GM23338 (cell line): ENCODE measurements at regions not wholly inside any gene's neighbourhood (a gene's known extent, or its start where the extent isn't known, plus 50 kb on each side); places are given as distances from the start of the nearest gene placed in this dataset.

Experiments used
- CREB1 ChIP-seq: fragments of 250-450 bp; sonication (Bioruptor Pico); IDR thresholded peaks from 2 replicates; pipeline ENCODE4 v1.5.0; 2020; ENCODE audit warnings: low read depth, mild to moderate bottlenecking, moderate library complexity
- CTCF ChIP-seq, 2 experiments: fragments of 200-600 bp in 1 of 2; sonication (generic) in 1 of 2; conservative IDR thresholded peaks; 2 replicates each; pipeline versions ENCODE4 v1.5.1 to v1.6.1; 2016 to 2017; ENCODE audit warnings: antibody characterized with exemption in 2 of 2, low read depth in 2 of 2, mild to moderate bottlenecking in 2 of 2, moderate library complexity in 1 of 2
- EZH2 ChIP-seq: fragments of 200-600 bp; sonication (generic); IDR thresholded peaks from one replicate; pipeline ENCODE4 v1.8.0; 2017; ENCODE audit warnings: antibody characterized with exemption, mild to moderate bottlenecking, low read depth; ENCODE audit not compliant: unreplicated experiment
- EZH2phosphoT487 ChIP-seq: fragments of 200-600 bp; sonication (generic); IDR thresholded peaks from one replicate; pipeline ENCODE4 v1.8.1; 2018; ENCODE audit warnings: antibody characterized with exemption; ENCODE audit not compliant: unreplicated experiment
- JUNB ChIP-seq: IDR thresholded peaks from one replicate; pipeline ENCODE4 v1.6.1; 2016; ENCODE audit warnings: antibody characterized with exemption; ENCODE audit not compliant: unreplicated experiment
- NANOG ChIP-seq: IDR thresholded peaks from 2 replicates; pipeline ENCODE4 v1.6.1; 2016; ENCODE audit warnings: antibody characterized with exemption, borderline replicate concordance
- POLR2AphosphoS5 ChIP-seq: IDR thresholded peaks from 2 replicates; pipeline ENCODE4 v1.6.1; 2016; ENCODE audit warnings: antibody characterized with exemption, low read depth
- REST ChIP-seq: IDR thresholded peaks from one replicate; pipeline ENCODE4 v1.6.1; 2018; ENCODE audit warnings: antibody characterized with exemption; ENCODE audit not compliant: unreplicated experiment
- ZNF114 ChIP-seq: fragments of 250-450 bp; sonication (Bioruptor Pico); IDR thresholded peaks from 2 replicates; pipeline ENCODE4 v1.5.0; 2020; ENCODE audit warnings: mild to moderate bottlenecking, moderate library complexity

- TF ChIP-seq POLR2AphosphoS5 (no peak), CTCF (conservative IDR thresholded peaks at IDR 0.05; ENCODE audit: low read depth in 2 of 2) (no peak), EZH2 (no peak), EZH2phosphoT487 (no peak), REST (no peak), CREB1 (CRISPR knock-in tag) (no peak), JUNB (no peak), NANOG (no peak), ZNF114 (CRISPR knock-in tag) (no peak)
Measured at GRCh38 chr15:70153921-70154717, 56.4 kb upstream of the TLE3 start.
